ENCODE measurements at regions not wholly inside any gene's neighbourhood (a gene's known extent, or its start where the extent isn't known, plus 50 kb on each side); places are given as distances from the start of the nearest gene placed in this dataset.

- dilution Hi-C loops (cut with MboI; ENCODE audit: extremely low pct_ligation_motif_present, low sequenced_read_pairs), result no loop called here
- ChIA-PET CTCF (interaction anchor here (1.3 kb wide), 1 partner anchor 24 kb away, joined by 3 read pairs; no protein-coding TSS in a partner anchor), POLR2A (no interaction called here)
- H3K9me1 ChIP-seq (replicated peaks; ENCODE audit: control insufficient read depth, extremely low read depth, insufficient read depth, low read length), result no peaks in the 10 kb centered on the region
- no peaks in the 10 kb centered on the region for H3K79me2 ChIP-seq (ENCODE audit: control insufficient read depth, insufficient read depth, low read length)
- peaks cover 20% of the 10 kb centered on the region for H3K4me1 ChIP-seq (ENCODE audit: control insufficient read depth, extremely low read depth, insufficient read depth, low read length)
- no peaks in the 10 kb centered on the region for H3K27me3 ChIP-seq (ENCODE audit: control insufficient read depth in 2 of 2, insufficient read depth in 2 of 2, low read length in 2 of 2)
- no peaks in the 10 kb centered on the region for H3K9me3 ChIP-seq (replicated peaks; ENCODE audit: control insufficient read depth, insufficient read depth, low read length)
- TF ChIP-seq POLR2A (IDR thresholded peaks at IDR 0.05; ENCODE audit: low read depth, low read length), result no peak
- intact Hi-C loops (cut with micrococcal nuclease), result no loop called here
- no peak overlapping the region for H3K9ac ChIP-seq (replicated peaks; ENCODE audit: extremely low read depth, insufficient read depth, low read length)
- H3K36me3 ChIP-seq (ENCODE audit: control insufficient read depth in 2 of 2, extremely low read depth in 1 of 2, insufficient read depth in 2 of 2, low read length in 2 of 2), result no peaks in the 10 kb centered on the region
- no peak overlapping the region for H3K27ac ChIP-seq (ENCODE audit: insufficient read depth, low read depth, low read length)
- no peak for FAIRE-seq
- H2AFZ ChIP-seq (ENCODE audit: low read depth, low read length), result no peak overlapping the region
- no peaks in the 10 kb centered on the region for H4K20me1 ChIP-seq (replicated peaks; ENCODE audit: control insufficient read depth, extremely low read depth, insufficient read depth, low read length)
- no TSS peak for BruUV-seq (replicated peaks)
- no peak overlapping the region for H3K4me3 ChIP-seq (replicated peaks in 1 of 3; ENCODE audit: insufficient read depth in 1 of 3, low read depth in 1 of 3, low read length in 3 of 3)
- H3K4me2 ChIP-seq (ENCODE audit: insufficient read depth, low read length), result no peak overlapping the region
- DNase-seq (ENCODE audit: low read depth, low spot score), result no peak
Measured at GRCh38 chr1:186765446-186765845, 63.3 kb upstream of the PLA2G4A start.

GRCh38 chr1:186763107-186763506, 65.6 kb upstream of the PLA2G4A start:
- ChIA-PET CTCF (interaction anchor here (0.7 to 1.6 kb wide), 6 partner anchors 10 to 388 kb away, joined by 3 to 7 read pairs (median 3); partner anchors contain the start of genes PTGS2 and TPR), POLR2A (no interaction called here)
- FAIRE-seq, result peak; percentile 57
- peaks cover 20% of the 10 kb centered on the region for H3K4me1 ChIP-seq (ENCODE audit: control insufficient read depth, extremely low read depth, insufficient read depth, low read length)
- H3K9ac ChIP-seq (replicated peaks; ENCODE audit: extremely low read depth, insufficient read depth, low read length), result peak overlapping the region; percentile 85
- H3K27me3 ChIP-seq (ENCODE audit: control insufficient read depth in 2 of 2, insufficient read depth in 2 of 2, low read length in 2 of 2), result no peaks in the 10 kb centered on the region
- H3K4me2 ChIP-seq (ENCODE audit: insufficient read depth, low read length), result peak overlapping the region; percentile 72
- H3K27ac ChIP-seq (ENCODE audit: insufficient read depth, low read depth, low read length), result peak overlapping the region; percentile 92
- H3K9me1 ChIP-seq (replicated peaks; ENCODE audit: control insufficient read depth, extremely low read depth, insufficient read depth, low read length), result no peaks in the 10 kb centered on the region
- H3K9me3 ChIP-seq (replicated peaks; ENCODE audit: control insufficient read depth, insufficient read depth, low read length), result no peaks in the 10 kb centered on the region
- no TSS peak for BruUV-seq (replicated peaks)
- no peaks in the 10 kb centered on the region for H3K79me2 ChIP-seq (ENCODE audit: control insufficient read depth, insufficient read depth, low read length)
- H4K20me1 ChIP-seq (replicated peaks; ENCODE audit: control insufficient read depth, extremely low read depth, insufficient read depth, low read length), result no peaks in the 10 kb centered on the region
- H3K4me3 ChIP-seq (replicated peaks in 1 of 3; ENCODE audit: insufficient read depth in 1 of 3, low read depth in 1 of 3, low read length in 3 of 3), result no peak overlapping the region
- TF ChIP-seq EZH2 (IDR thresholded peaks at IDR 0.05; ENCODE audit: borderline replicate concordance, low read depth, low read length, severe bottlenecking), result no peak
- peak; percentile 76 for TF ChIP-seq JUN (IDR thresholded peaks at IDR 0.05; ENCODE audit: borderline replicate concordance, insufficient read depth, insufficient read length, low read depth)
- no peak for TF ChIP-seq POLR2A (IDR thresholded peaks at IDR 0.05; ENCODE audit: low read depth, low read length)
- TF ChIP-seq POLR2AphosphoS5 (IDR thresholded peaks at IDR 0.05; ENCODE audit: insufficient read depth, low read depth, low read length), result peak; percentile 28
- peak; percentile 62 for TF ChIP-seq GATA2 (IDR thresholded peaks at IDR 0.05; ENCODE audit: insufficient read depth, insufficient read length, low read depth, low read length)
- TF ChIP-seq MYC (IDR thresholded peaks at IDR 0.05; ENCODE audit: low read depth, low read length), result no peak
- TF ChIP-seq FOS (IDR thresholded peaks at IDR 0.05; ENCODE audit: borderline replicate concordance, insufficient read depth, low read length), result peak; percentile 67
- no peak for TF ChIP-seq CTCF (IDR thresholded peaks at IDR 0.05; ENCODE audit: extremely low read depth in 1 of 2, insufficient read depth in 1 of 2, low read depth in 1 of 2, low read length in 2 of 2)
- TF ChIP-seq MAX (IDR thresholded peaks at IDR 0.05; ENCODE audit: insufficient read depth, insufficient read length), result no peak
- no peaks in the 10 kb centered on the region for H3K36me3 ChIP-seq (ENCODE audit: control insufficient read depth in 2 of 2, extremely low read depth in 1 of 2, insufficient read depth in 2 of 2, low read length in 2 of 2)
- dilution Hi-C loops (cut with MboI; ENCODE audit: extremely low pct_ligation_motif_present, low sequenced_read_pairs), result no loop called here
- peak; percentile 96 for DNase-seq (ENCODE audit: low read depth, low spot score)
- no peak overlapping the region for H2AFZ ChIP-seq (ENCODE audit: low read depth, low read length)
- intact Hi-C loops (cut with micrococcal nuclease), result loop anchor here (1.0 to 5.0 kb wide), 3 partner anchors 82 to 224 kb away; partner anchors contain the start of gene PTGS2

Measured in endothelial cell of umbilical vein (primary cell).